ENCODE measurements at regions not wholly inside any gene's neighbourhood (a gene's known extent, or its start where the extent isn't known, plus 50 kb on each side); places are given as distances from the start of the nearest gene placed in this dataset.

- no peaks in the 10 kb centered on the region for H3K9me3 ChIP-seq (ENCODE audit: control insufficient read depth, insufficient read depth, low read depth, low read length)
- H4K20me1 ChIP-seq (ENCODE audit: control insufficient read depth, extremely low read depth, insufficient read depth, low read length), result no peaks in the 10 kb centered on the region
- no peak for TF ChIP-seq CTCF (conservative IDR thresholded peaks at IDR 0.05 in 1 of 2, IDR thresholded peaks at IDR 0.05 in 1 of 2; ENCODE audit: low read depth in 1 of 2, low read length in 2 of 2)
- TF ChIP-seq EZH2 (IDR thresholded peaks at IDR 0.05; ENCODE audit: low read length, missing control alignments), result no peak
- no peaks in the 10 kb centered on the region for H3K36me3 ChIP-seq (ENCODE audit: control insufficient read depth, insufficient read depth, low read length)
- H3K4me3 ChIP-seq (replicated peaks in 1 of 4; ENCODE audit: control extremely low read depth in 1 of 4, insufficient read depth in 1 of 4, low read depth in 3 of 4, low read length in 4 of 4), result no peak overlapping the region
- no peak overlapping the region for H3K9ac ChIP-seq (ENCODE audit: insufficient read depth, low read length)
- no peak overlapping the region for H3K4me2 ChIP-seq (ENCODE audit: extremely low read depth, insufficient read depth, low read length)
- DNase-seq (ENCODE audit: low read depth in 2 of 2), result peak in 1 of 2 donors; percentile 85
- no peak overlapping the region for H2AFZ ChIP-seq (ENCODE audit: low read length)
- H3K27me3 ChIP-seq (ENCODE audit: control insufficient read depth, insufficient read depth, low read length), result peaks cover 2% of the 10 kb centered on the region
- no peaks in the 10 kb centered on the region for H3K79me2 ChIP-seq (ENCODE audit: control insufficient read depth, insufficient read depth, low read length)
- H3K4me1 ChIP-seq (ENCODE audit: control insufficient read depth, extremely low read depth, insufficient read depth, low read length), result no peaks in the 10 kb centered on the region
- no peak overlapping the region for H3K27ac ChIP-seq (ENCODE audit: insufficient read depth, low read length)
These were observed 159.3 kb downstream of the FAM124B start for GRCh38 chr2:224242561-224242960.

DNA sequence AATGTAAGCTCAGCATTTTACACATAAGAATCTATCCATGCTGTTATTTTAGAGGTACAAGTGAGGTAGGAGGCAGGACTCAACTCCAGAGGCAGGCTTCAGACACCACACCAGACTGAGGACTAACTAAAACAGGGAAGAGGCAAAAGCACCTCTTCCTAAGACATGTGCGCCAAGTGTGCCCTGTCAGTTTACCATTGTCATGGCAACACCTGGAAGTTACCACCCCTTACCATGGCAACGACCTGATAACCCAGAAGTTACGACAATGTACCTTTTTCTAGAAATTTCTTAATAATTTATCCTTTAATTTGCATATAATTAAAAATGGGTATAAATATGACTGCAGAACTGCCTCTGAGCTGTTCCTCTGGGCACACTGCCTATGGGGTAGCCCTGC is 160.1 kb downstream of the FAM124B start:
- TF ChIP-seq CTCF (conservative IDR thresholded peaks at IDR 0.05 in 1 of 2, IDR thresholded peaks at IDR 0.05 in 1 of 2; ENCODE audit: low read depth in 1 of 2, low read length in 2 of 2), result no peak
- no peak for TF ChIP-seq EZH2 (IDR thresholded peaks at IDR 0.05; ENCODE audit: low read length, missing control alignments)
- Histone ChIP-seq H4K20me1 (ENCODE audit: control insufficient read depth, extremely low read depth, insufficient read depth, low read length) (no peaks in the 10 kb centered on the region), H3K79me2 (ENCODE audit: control insufficient read depth, insufficient read depth, low read length) (no peaks in the 10 kb centered on the region), H3K36me3 (ENCODE audit: control insufficient read depth, insufficient read depth, low read length) (no peaks in the 10 kb centered on the region), H3K9me3 (ENCODE audit: control insufficient read depth, insufficient read depth, low read depth, low read length) (no peaks in the 10 kb centered on the region), H3K4me3 (replicated peaks in 1 of 4; ENCODE audit: control extremely low read depth in 1 of 4, insufficient read depth in 1 of 4, low read depth in 3 of 4, low read length in 4 of 4) (no peak overlapping the region), H3K4me1 (ENCODE audit: control insufficient read depth, extremely low read depth, insufficient read depth, low read length) (no peaks in the 10 kb centered on the region), H3K4me2 (ENCODE audit: extremely low read depth, insufficient read depth, low read length) (no peak overlapping the region), H3K27ac (ENCODE audit: insufficient read depth, low read length) (no peak overlapping the region), H3K27me3 (ENCODE audit: control insufficient read depth, insufficient read depth, low read length) (peaks cover 2% of the 10 kb centered on the region), H2AFZ (ENCODE audit: low read length) (no peak overlapping the region), H3K9ac (ENCODE audit: insufficient read depth, low read length) (no peak overlapping the region)
- no peak for DNase-seq (ENCODE audit: low read depth in 2 of 2)

- TF ChIP-seq EZH2 (IDR thresholded peaks at IDR 0.05; ENCODE audit: low read length, missing control alignments) (no peak), CTCF (conservative IDR thresholded peaks at IDR 0.05 in 1 of 2, IDR thresholded peaks at IDR 0.05 in 1 of 2; ENCODE audit: low read depth in 1 of 2, low read length in 2 of 2) (no peak)
- no peak overlapping the region for H3K9ac ChIP-seq (ENCODE audit: insufficient read depth, low read length)
- H3K36me3 ChIP-seq (ENCODE audit: control insufficient read depth, insufficient read depth, low read length), result no peaks in the 10 kb centered on the region
- H2AFZ ChIP-seq (ENCODE audit: low read length), result no peak overlapping the region
- no peaks in the 10 kb centered on the region for H3K9me3 ChIP-seq (ENCODE audit: control insufficient read depth, insufficient read depth, low read depth, low read length)
- no peak overlapping the region for H3K4me3 ChIP-seq (replicated peaks in 1 of 4; ENCODE audit: control extremely low read depth in 1 of 4, insufficient read depth in 1 of 4, low read depth in 3 of 4, low read length in 4 of 4)
- no peak overlapping the region for H3K4me2 ChIP-seq (ENCODE audit: extremely low read depth, insufficient read depth, low read length)
- DNase-seq (ENCODE audit: low read depth in 2 of 2), result no peak
- H3K4me1 ChIP-seq (ENCODE audit: control insufficient read depth, extremely low read depth, insufficient read depth, low read length), result no peaks in the 10 kb centered on the region
- peaks cover 2% of the 10 kb centered on the region for H3K27me3 ChIP-seq (ENCODE audit: control insufficient read depth, insufficient read depth, low read length)
- H3K79me2 ChIP-seq (ENCODE audit: control insufficient read depth, insufficient read depth, low read length), result no peaks in the 10 kb centered on the region
- no peak overlapping the region for H3K27ac ChIP-seq (ENCODE audit: insufficient read depth, low read length)
- no peaks in the 10 kb centered on the region for H4K20me1 ChIP-seq (ENCODE audit: control insufficient read depth, extremely low read depth, insufficient read depth, low read length)
These were observed 160.9 kb downstream of the FAM124B start for GRCh38 chr2:224241001-224241400.

All from fibroblast of lung (primary cell).